ENCODE measurements at regions not wholly inside any gene's neighbourhood (a gene's known extent, or its start where the extent isn't known, plus 50 kb on each side); places are given as distances from the start of the nearest gene placed in this dataset.

DNA sequence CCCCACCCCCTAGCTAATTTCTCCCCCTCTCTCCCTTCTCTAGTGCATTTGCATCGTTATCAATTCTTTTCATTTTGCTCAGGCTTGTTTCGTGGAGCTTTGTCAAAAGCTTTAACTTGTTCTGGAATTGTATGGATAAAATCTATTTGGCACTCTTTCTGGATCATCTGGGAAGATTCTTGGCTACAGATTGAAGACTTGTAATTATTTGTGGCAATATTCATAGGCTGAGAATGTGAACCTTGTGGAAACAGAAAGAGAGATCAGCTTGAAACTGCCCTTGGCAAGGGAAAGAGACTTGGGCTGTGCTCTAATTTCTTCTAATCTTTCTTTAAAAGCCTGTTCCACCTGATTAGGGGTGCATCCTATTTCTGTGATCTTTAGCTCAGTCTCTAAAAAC lies 340.6 kb upstream of the DAB2 start:
- TF ChIP-seq, protein P1, sequence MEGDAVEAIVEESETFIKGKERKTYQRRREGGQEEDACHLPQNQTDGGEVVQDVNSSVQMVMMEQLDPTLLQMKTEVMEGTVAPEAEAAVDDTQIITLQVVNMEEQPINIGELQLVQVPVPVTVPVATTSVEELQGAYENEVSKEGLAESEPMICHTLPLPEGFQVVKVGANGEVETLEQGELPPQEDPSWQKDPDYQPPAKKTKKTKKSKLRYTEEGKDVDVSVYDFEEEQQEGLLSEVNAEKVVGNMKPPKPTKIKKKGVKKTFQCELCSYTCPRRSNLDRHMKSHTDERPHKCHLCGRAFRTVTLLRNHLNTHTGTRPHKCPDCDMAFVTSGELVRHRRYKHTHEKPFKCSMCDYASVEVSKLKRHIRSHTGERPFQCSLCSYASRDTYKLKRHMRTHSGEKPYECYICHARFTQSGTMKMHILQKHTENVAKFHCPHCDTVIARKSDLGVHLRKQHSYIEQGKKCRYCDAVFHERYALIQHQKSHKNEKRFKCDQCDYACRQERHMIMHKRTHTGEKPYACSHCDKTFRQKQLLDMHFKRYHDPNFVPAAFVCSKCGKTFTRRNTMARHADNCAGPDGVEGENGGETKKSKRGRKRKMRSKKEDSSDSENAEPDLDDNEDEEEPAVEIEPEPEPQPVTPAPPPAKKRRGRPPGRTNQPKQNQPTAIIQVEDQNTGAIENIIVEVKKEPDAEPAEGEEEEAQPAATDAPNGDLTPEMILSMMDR (IDR thresholded peaks at IDR 0.05; ENCODE audit: insufficient read depth, low read length, poor library complexity, severe bottlenecking): no peak
- no peak for DNase-seq (ENCODE audit: low read depth)
- Histone ChIP-seq H3K4me3 (ENCODE audit: low read depth, low read length) (no peak overlapping the region), H3K27me3 (ENCODE audit: control insufficient read depth, insufficient read depth, low read length) (no peaks in the 10 kb centered on the region), H3K36me3 (ENCODE audit: control insufficient read depth, insufficient read depth, low read length) (no peaks in the 10 kb centered on the region)

DNA sequence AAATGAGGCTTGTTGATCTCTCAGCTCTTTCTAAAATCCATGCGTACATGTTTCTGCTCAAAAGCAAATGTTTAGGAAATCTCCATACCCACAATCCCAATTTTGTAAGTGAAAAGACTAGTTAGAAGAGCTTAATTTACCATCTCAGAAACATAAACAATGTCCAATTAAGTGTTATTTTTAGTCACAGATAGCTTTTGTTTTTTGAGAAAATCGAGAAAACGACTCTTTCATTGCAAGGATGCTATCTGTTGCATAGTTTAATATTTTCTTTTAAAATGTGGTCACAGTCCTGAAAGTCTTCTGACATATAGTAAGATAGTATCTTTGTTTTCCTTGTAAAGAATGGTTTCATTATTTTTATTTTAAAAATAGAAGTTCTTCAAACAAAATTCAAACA lies 338.0 kb upstream of the DAB2 start:
- Histone ChIP-seq H3K4me3 (ENCODE audit: low read depth, low read length) (no peak overlapping the region), H3K27me3 (ENCODE audit: control insufficient read depth, insufficient read depth, low read length) (no peaks in the 10 kb centered on the region), H3K36me3 (ENCODE audit: control insufficient read depth, insufficient read depth, low read length) (no peaks in the 10 kb centered on the region)
- TF ChIP-seq, protein P1 (IDR thresholded peaks at IDR 0.05; ENCODE audit: insufficient read depth, low read length, poor library complexity, severe bottlenecking): no peak
- DNase-seq (ENCODE audit: low read depth): no peak

GRCh38 chr5:39761199-39761950 lies 336.6 kb upstream of the DAB2 start:
- Histone ChIP-seq H3K27me3 (ENCODE audit: control insufficient read depth, insufficient read depth, low read length) (no peaks in the 10 kb centered on the region), H3K36me3 (ENCODE audit: control insufficient read depth, insufficient read depth, low read length) (no peaks in the 10 kb centered on the region), H3K4me3 (ENCODE audit: low read depth, low read length) (no peak overlapping the region)
- DNase-seq (ENCODE audit: low read depth): no peak
- TF ChIP-seq, protein P1 (IDR thresholded peaks at IDR 0.05; ENCODE audit: insufficient read depth, low read length, poor library complexity, severe bottlenecking): no peak

DNA sequence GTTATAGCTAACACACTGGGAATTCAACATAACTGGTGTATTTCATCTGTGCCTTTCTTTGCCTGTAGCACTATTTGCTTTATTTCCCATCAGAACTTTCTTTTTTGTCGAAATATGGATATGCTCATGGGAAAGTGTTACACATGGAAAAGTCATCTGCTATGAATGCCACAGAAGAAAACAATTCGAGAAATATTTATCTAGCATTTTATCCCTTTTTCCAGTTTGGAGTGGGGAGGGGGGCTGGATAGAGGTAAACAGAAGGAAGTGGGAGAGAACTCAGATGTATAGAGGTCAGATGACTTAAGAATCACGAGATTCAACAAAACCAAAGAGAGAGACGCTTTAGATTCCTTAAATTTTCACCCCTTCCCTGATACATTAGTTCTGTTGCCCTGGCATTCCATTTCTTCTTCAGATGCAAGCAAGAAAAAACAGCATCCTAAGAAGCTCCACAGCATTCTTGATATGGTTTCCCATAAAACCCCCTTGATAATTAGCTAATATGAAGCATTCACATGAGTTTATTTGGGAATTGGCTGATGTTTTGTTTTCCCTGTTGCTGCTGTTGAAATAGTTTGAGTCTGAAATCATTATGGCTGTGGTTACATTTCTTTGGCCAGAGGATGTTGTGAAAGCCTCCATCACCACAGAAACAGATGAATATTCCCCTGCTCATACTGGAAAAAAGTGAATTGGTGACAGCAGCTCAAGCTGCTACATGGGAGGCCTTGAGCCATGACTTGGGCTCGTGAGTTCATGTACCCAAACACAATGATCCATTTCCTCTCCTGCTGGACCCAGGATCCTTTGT lies 335.8 kb upstream of the DAB2 start:
- no peaks in the 10 kb centered on the region for H3K36me3 ChIP-seq (ENCODE audit: control insufficient read depth, insufficient read depth, low read length)
- H3K27me3 ChIP-seq (ENCODE audit: control insufficient read depth, insufficient read depth, low read length): no peaks in the 10 kb centered on the region
- TF ChIP-seq, protein P1 (IDR thresholded peaks at IDR 0.05; ENCODE audit: insufficient read depth, low read length, poor library complexity, severe bottlenecking): no peak
- peak; percentile 63 for DNase-seq (ENCODE audit: low read depth)
- no peak overlapping the region for H3K4me3 ChIP-seq (ENCODE audit: low read depth, low read length)

GRCh38 chr5:39759701-39760100 lies 334.9 kb upstream of the DAB2 start:
- Histone ChIP-seq H3K4me3 (ENCODE audit: low read depth, low read length) (no peak overlapping the region), H3K36me3 (ENCODE audit: control insufficient read depth, insufficient read depth, low read length) (no peaks in the 10 kb centered on the region), H3K27me3 (ENCODE audit: control insufficient read depth, insufficient read depth, low read length) (no peaks in the 10 kb centered on the region)
- no peak for DNase-seq (ENCODE audit: low read depth)
- TF ChIP-seq, protein P1 (IDR thresholded peaks at IDR 0.05; ENCODE audit: insufficient read depth, low read length, poor library complexity, severe bottlenecking): no peak

Data from kidney epithelial cell (primary cell).